ENCODE measurements at regions not wholly inside any gene's neighbourhood (a gene's known extent, or its start where the extent isn't known, plus 50 kb on each side); places are given as distances from the start of the nearest gene placed in this dataset.
"Not testable (repeated sequence)": the region's sequence is repeated elsewhere in the genome, so short reads cannot be mapped to it uniquely, and the experiment has no call there.

- intact Hi-C loops (cut with micrococcal nuclease; ENCODE audit: unreplicated experiment), result no loop called here
- no peak overlapping the region for H3K27ac Mint-ChIP-seq (ENCODE audit: unreplicated experiment)
- Histone ChIP-seq H3K27me3 (replicated peaks; ENCODE audit: control insufficient read depth, insufficient read depth, low read length) (no peaks in the 10 kb centered on the region), H3K36me3 (ENCODE audit: control insufficient read depth, insufficient read depth, low read length) (no peaks in the 10 kb centered on the region), H3K4me3 (ENCODE audit: low read depth, low read length) (no peak overlapping the region), H3K4me1 (no peaks in the 10 kb centered on the region), H3K9me3 (peaks cover 3% of the 10 kb centered on the region; the same call in 1 of the 2 replicates)
- ChIA-PET CTCF (no interaction called here), POLR2A (no interaction called here)
- TF ChIP-seq CTCF (IDR thresholded peaks at IDR 0.05; ENCODE audit: insufficient read depth in 1 of 2, low read depth in 1 of 2, low read length in 1 of 2, severe bottlenecking in 1 of 2, unreplicated experiment in 1 of 2), result no peak
- peaks cover 10% of the 10 kb centered on the region for H3K9me3 Mint-ChIP-seq (ENCODE audit: unreplicated experiment)
- H3K4me3 Mint-ChIP-seq (ENCODE audit: unreplicated experiment), result no peak overlapping the region
- no peak for DNase-seq
- H3K36me3 Mint-ChIP-seq (ENCODE audit: insufficient read depth, unreplicated experiment), result no peaks in the 10 kb centered on the region
- H3K4me1 Mint-ChIP-seq (ENCODE audit: low read depth, unreplicated experiment), result no peaks in the 10 kb centered on the region
- BruUV-seq (replicated peaks), result no TSS peak
- H3K27me3 Mint-ChIP-seq (ENCODE audit: insufficient read depth, unreplicated experiment), result no peaks in the 10 kb centered on the region
Measured at GRCh38 chr12:19822476-19822875, 383.2 kb downstream of the AEBP2 start.

GRCh38 chr12:19823326-19823725, 384.0 kb downstream of the AEBP2 start:
- intact Hi-C loops (cut with micrococcal nuclease; ENCODE audit: unreplicated experiment); H3K36me3 ChIP-seq (ENCODE audit: control insufficient read depth, insufficient read depth, low read length); H3K9me3 ChIP-seq; H3K36me3 Mint-ChIP-seq (ENCODE audit: insufficient read depth, unreplicated experiment); H3K27me3 Mint-ChIP-seq (ENCODE audit: insufficient read depth, unreplicated experiment); H3K27me3 ChIP-seq (replicated peaks; ENCODE audit: control insufficient read depth, insufficient read depth, low read length); H3K4me3 Mint-ChIP-seq (ENCODE audit: unreplicated experiment); H3K4me1 Mint-ChIP-seq (ENCODE audit: low read depth, unreplicated experiment); H3K4me1 ChIP-seq; BruUV-seq (replicated peaks); H3K27ac Mint-ChIP-seq (ENCODE audit: unreplicated experiment); H3K4me3 ChIP-seq (ENCODE audit: low read depth, low read length); CTCF ChIA-PET; DNase-seq: not testable (repeated sequence)
- POLR2A ChIA-PET, result interaction anchor here (0.6 kb wide), 1 partner anchor 120 kb away, joined by 3 read pairs; no protein-coding TSS in a partner anchor
- peaks cover 10% of the 10 kb centered on the region for H3K9me3 Mint-ChIP-seq (ENCODE audit: unreplicated experiment)

- Histone ChIP-seq H3K36me3 (ENCODE audit: control insufficient read depth, insufficient read depth, low read length) (no peaks in the 10 kb centered on the region), H3K27me3 (replicated peaks; ENCODE audit: control insufficient read depth, insufficient read depth, low read length) (no peaks in the 10 kb centered on the region), H3K4me3 (ENCODE audit: low read depth, low read length) (no peak overlapping the region), H3K9me3 (peaks cover 3% of the 10 kb centered on the region; the same call in 1 of the 2 replicates), H3K4me1 (no peaks in the 10 kb centered on the region)
- no peak for TF ChIP-seq CTCF (IDR thresholded peaks at IDR 0.05; ENCODE audit: insufficient read depth in 1 of 2, low read depth in 1 of 2, low read length in 1 of 2, severe bottlenecking in 1 of 2, unreplicated experiment in 1 of 2)
- H3K27ac Mint-ChIP-seq (ENCODE audit: unreplicated experiment), result no peak overlapping the region
- ChIA-PET CTCF (no interaction called here), POLR2A (no interaction called here)
- no TSS peak for BruUV-seq (replicated peaks)
- intact Hi-C loops (cut with micrococcal nuclease; ENCODE audit: unreplicated experiment), result no loop called here
- H3K4me3 Mint-ChIP-seq (ENCODE audit: unreplicated experiment), result no peak overlapping the region
- no peak for DNase-seq
- H3K9me3 Mint-ChIP-seq (ENCODE audit: unreplicated experiment), result peaks cover 10% of the 10 kb centered on the region
- no peaks in the 10 kb centered on the region for H3K4me1 Mint-ChIP-seq (ENCODE audit: low read depth, unreplicated experiment)
- H3K27me3 Mint-ChIP-seq (ENCODE audit: insufficient read depth, unreplicated experiment), result no peaks in the 10 kb centered on the region
- H3K36me3 Mint-ChIP-seq (ENCODE audit: insufficient read depth, unreplicated experiment), result no peaks in the 10 kb centered on the region
Measured at GRCh38 chr12:19826980-19827550, 387.8 kb downstream of the AEBP2 start.
